ENCODE measurements at regions not wholly inside any gene's neighbourhood (a gene's known extent, or its start where the extent isn't known, plus 50 kb on each side); places are given as distances from the start of the nearest gene placed in this dataset.

DNA sequence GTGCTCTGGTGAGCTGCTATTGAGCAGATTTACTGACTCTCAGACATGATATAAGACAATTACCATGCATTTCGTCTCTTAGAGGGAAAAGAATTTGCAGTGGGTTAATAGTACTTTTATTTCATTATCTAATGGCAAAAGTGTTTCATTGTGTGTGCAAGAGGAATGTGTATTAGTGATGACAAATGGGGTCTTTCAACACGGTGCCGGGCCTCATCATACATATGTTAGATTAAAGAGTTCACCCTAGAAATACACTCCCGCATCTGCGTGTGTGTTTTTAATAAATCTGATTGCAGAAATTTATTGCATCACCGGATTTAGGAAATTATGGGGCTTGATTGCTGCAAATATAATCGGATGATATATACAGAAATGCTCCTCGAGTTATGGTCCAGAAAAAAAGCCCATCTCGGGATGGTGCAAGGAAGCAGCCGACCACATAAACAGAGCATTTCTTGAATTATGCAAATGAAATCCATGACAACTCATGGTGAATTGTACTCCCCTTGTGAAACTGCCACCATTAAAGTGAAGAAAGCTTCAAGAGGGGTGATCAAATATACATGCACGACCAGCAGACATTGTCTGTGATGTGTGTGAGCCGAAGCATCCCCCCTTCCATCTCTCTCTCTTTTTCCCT is 156.0 kb downstream of the PHETA1 start:
- H3K27me3 ChIP-seq (ENCODE audit: control insufficient read depth, insufficient read depth, low read length), result peaks cover 8% of the 10 kb centered on the region
- no peaks in the 10 kb centered on the region for H3K36me3 ChIP-seq (ENCODE audit: control insufficient read depth, insufficient read depth, low read length)
- no peak overlapping the region for H3K4me3 ChIP-seq (ENCODE audit: low read length)
- H3K9me3 ChIP-seq (ENCODE audit: control insufficient read depth, low read length), result no peaks in the 10 kb centered on the region
- no peak overlapping the region for H3K9ac ChIP-seq (ENCODE audit: low read length)
- H3K4me1 ChIP-seq (ENCODE audit: control insufficient read depth, insufficient read depth, low read length), result no peaks in the 10 kb centered on the region

DNA sequence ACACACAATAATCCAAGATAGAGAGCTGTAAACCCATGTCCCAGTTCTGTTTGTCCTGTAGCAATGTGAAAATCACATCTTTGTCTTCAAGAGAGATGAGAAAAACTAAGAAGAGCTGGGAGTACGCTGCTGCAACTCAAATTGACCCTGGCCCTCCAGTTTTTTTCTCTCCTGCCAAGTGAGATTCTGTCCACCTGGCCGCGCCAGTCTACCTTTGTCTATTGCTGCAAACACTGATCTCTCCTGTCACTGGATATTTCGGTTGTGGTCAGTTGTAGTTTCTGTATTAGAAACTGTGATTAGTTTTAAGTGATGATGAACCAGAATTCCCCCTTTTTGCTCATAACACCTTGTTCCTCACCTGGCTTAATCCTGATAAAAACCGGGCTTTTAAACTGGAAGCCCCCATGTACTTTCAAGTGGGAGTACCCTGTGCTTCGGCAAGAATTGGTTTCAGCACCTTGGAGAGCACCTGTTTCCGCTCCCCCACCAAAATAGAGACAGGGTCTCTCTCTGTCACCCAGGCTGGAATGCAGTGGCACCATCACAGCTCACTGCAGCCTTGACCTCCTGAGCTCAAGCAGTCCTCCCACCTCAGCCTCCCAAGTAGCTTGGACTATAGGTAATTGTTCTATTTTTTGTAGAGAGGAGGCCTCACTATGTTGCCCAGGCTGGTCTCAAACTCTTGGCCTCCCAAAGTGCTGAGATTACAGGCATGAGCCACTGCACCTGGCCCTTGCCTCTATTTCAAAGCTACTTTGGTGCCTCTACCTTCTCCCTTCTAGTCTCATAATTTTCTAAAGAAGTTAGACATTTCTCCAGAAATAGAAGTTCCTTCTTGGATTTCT is 156.8 kb downstream of the PHETA1 start:
- Histone ChIP-seq H3K4me3 (ENCODE audit: low read length) (no peak overlapping the region), H3K9ac (ENCODE audit: low read length) (no peak overlapping the region), H3K36me3 (ENCODE audit: control insufficient read depth, insufficient read depth, low read length) (no peaks in the 10 kb centered on the region), H3K27me3 (ENCODE audit: control insufficient read depth, insufficient read depth, low read length) (peaks cover 5% of the 10 kb centered on the region), H3K9me3 (ENCODE audit: control insufficient read depth, low read length) (no peaks in the 10 kb centered on the region), H3K4me1 (ENCODE audit: control insufficient read depth, insufficient read depth, low read length) (no peaks in the 10 kb centered on the region)

- no peak overlapping the region for H3K4me3 ChIP-seq (ENCODE audit: low read length)
- no peaks in the 10 kb centered on the region for H3K4me1 ChIP-seq (ENCODE audit: control insufficient read depth, insufficient read depth, low read length)
- no peaks in the 10 kb centered on the region for H3K9me3 ChIP-seq (ENCODE audit: control insufficient read depth, low read length)
- no peak overlapping the region for H3K9ac ChIP-seq (ENCODE audit: low read length)
- no peaks in the 10 kb centered on the region for H3K36me3 ChIP-seq (ENCODE audit: control insufficient read depth, insufficient read depth, low read length)
- H3K27me3 ChIP-seq (ENCODE audit: control insufficient read depth, insufficient read depth, low read length), result peaks cover 9% of the 10 kb centered on the region
These were observed 159.1 kb downstream of the PHETA1 start for GRCh38 chr12:111209811-111210210.

GRCh38 chr12:111207761-111208160 is 161.1 kb downstream of the PHETA1 start:
- Histone ChIP-seq H3K9ac (ENCODE audit: low read length) (no peak overlapping the region), H3K4me3 (ENCODE audit: low read length) (no peak overlapping the region), H3K27me3 (ENCODE audit: control insufficient read depth, insufficient read depth, low read length) (peaks cover 9% of the 10 kb centered on the region), H3K36me3 (ENCODE audit: control insufficient read depth, insufficient read depth, low read length) (no peaks in the 10 kb centered on the region), H3K4me1 (ENCODE audit: control insufficient read depth, insufficient read depth, low read length) (no peaks in the 10 kb centered on the region), H3K9me3 (ENCODE audit: control insufficient read depth, low read length) (no peaks in the 10 kb centered on the region)

- Histone ChIP-seq H3K9me3 (ENCODE audit: control insufficient read depth, low read length) (no peaks in the 10 kb centered on the region), H3K36me3 (ENCODE audit: control insufficient read depth, insufficient read depth, low read length) (no peaks in the 10 kb centered on the region), H3K27me3 (ENCODE audit: control insufficient read depth, insufficient read depth, low read length) (peaks cover 18% of the 10 kb centered on the region), H3K9ac (ENCODE audit: low read length) (no peak overlapping the region), H3K4me3 (ENCODE audit: low read length) (no peak overlapping the region), H3K4me1 (ENCODE audit: control insufficient read depth, insufficient read depth, low read length) (no peaks in the 10 kb centered on the region)
These were observed 164.1 kb downstream of the PHETA1 start for GRCh38 chr12:111204788-111205241.

GRCh38 chr12:111203969-111204368 is 164.9 kb downstream of the PHETA1 start:
- Histone ChIP-seq H3K9ac (ENCODE audit: low read length) (no peak overlapping the region), H3K36me3 (ENCODE audit: control insufficient read depth, insufficient read depth, low read length) (no peaks in the 10 kb centered on the region), H3K27me3 (ENCODE audit: control insufficient read depth, insufficient read depth, low read length) (peaks cover 18% of the 10 kb centered on the region), H3K9me3 (ENCODE audit: control insufficient read depth, low read length) (no peaks in the 10 kb centered on the region), H3K4me3 (ENCODE audit: low read length) (no peak overlapping the region), H3K4me1 (ENCODE audit: control insufficient read depth, insufficient read depth, low read length) (no peaks in the 10 kb centered on the region)

- no peak overlapping the region for H3K9ac ChIP-seq (ENCODE audit: low read length)
- no peaks in the 10 kb centered on the region for H3K4me1 ChIP-seq (ENCODE audit: control insufficient read depth, insufficient read depth, low read length)
- no peaks in the 10 kb centered on the region for H3K9me3 ChIP-seq (ENCODE audit: control insufficient read depth, low read length)
- no peaks in the 10 kb centered on the region for H3K36me3 ChIP-seq (ENCODE audit: control insufficient read depth, insufficient read depth, low read length)
- peaks cover 18% of the 10 kb centered on the region for H3K27me3 ChIP-seq (ENCODE audit: control insufficient read depth, insufficient read depth, low read length)
- H3K4me3 ChIP-seq (ENCODE audit: low read length), result no peak overlapping the region
These were observed 165.4 kb downstream of the PHETA1 start for GRCh38 chr12:111203446-111203845.

DNA sequence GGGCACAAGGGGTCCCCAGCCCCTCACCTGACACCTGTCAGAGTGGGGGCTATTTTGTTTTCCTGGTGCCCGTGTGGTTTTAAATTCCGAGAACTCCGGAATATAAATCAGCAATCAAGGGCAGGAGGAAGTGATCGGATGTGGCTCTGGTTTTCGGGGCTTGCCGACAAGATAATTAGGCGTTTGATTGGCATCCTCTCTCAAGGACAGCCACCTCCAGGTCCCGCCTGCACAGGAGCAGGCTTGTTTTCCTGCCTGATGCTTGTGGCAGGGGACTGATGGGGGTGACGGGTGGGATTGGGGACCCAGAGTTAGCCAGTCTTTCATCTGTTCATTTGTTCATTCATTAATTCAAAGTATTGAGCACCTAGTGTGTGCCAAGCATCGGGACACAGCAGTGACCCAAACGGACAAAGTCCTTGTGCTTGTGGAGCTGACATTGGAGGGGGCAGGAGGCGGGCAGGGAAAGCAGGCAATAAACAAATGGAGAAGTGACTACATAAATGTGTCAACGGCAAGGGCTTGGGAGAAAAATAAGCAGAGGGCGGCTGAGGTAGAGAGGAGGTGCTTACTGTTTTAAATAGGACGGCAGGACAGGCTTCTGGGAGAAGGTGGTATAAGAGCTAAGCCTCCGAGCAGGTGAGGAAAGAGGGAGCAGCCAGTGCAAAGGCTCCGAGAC is 166.5 kb downstream of the PHETA1 start:
- Histone ChIP-seq H3K27me3 (ENCODE audit: control insufficient read depth, insufficient read depth, low read length) (peaks cover 18% of the 10 kb centered on the region), H3K9ac (ENCODE audit: low read length) (no peak overlapping the region), H3K4me1 (ENCODE audit: control insufficient read depth, insufficient read depth, low read length) (no peaks in the 10 kb centered on the region), H3K36me3 (ENCODE audit: control insufficient read depth, insufficient read depth, low read length) (no peaks in the 10 kb centered on the region), H3K9me3 (ENCODE audit: control insufficient read depth, low read length) (no peaks in the 10 kb centered on the region), H3K4me3 (ENCODE audit: low read length) (no peak overlapping the region)

GRCh38 chr12:111201495-111202236 is 167.2 kb downstream of the PHETA1 start:
- Histone ChIP-seq H3K9me3 (ENCODE audit: control insufficient read depth, low read length) (no peaks in the 10 kb centered on the region), H3K27me3 (ENCODE audit: control insufficient read depth, insufficient read depth, low read length) (peaks cover 15% of the 10 kb centered on the region), H3K4me1 (ENCODE audit: control insufficient read depth, insufficient read depth, low read length) (no peaks in the 10 kb centered on the region), H3K36me3 (ENCODE audit: control insufficient read depth, insufficient read depth, low read length) (no peaks in the 10 kb centered on the region), H3K4me3 (ENCODE audit: low read length) (no peak overlapping the region), H3K9ac (ENCODE audit: low read length) (no peak overlapping the region)

GRCh38 chr12:111201036-111201435 is 167.9 kb downstream of the PHETA1 start:
- H3K9me3 ChIP-seq (ENCODE audit: control insufficient read depth, low read length), result no peaks in the 10 kb centered on the region
- H3K27me3 ChIP-seq (ENCODE audit: control insufficient read depth, insufficient read depth, low read length), result peaks cover 14% of the 10 kb centered on the region
- H3K36me3 ChIP-seq (ENCODE audit: control insufficient read depth, insufficient read depth, low read length), result no peaks in the 10 kb centered on the region
- no peak overlapping the region for H3K4me3 ChIP-seq (ENCODE audit: low read length)
- no peaks in the 10 kb centered on the region for H3K4me1 ChIP-seq (ENCODE audit: control insufficient read depth, insufficient read depth, low read length)
- H3K9ac ChIP-seq (ENCODE audit: low read length), result no peak overlapping the region

GRCh38 chr12:111197376-111197944 is 171.4 kb downstream of the PHETA1 start:
- Histone ChIP-seq H3K4me3 (ENCODE audit: low read length) (no peak overlapping the region), H3K36me3 (ENCODE audit: control insufficient read depth, insufficient read depth, low read length) (no peaks in the 10 kb centered on the region), H3K9me3 (ENCODE audit: control insufficient read depth, low read length) (no peaks in the 10 kb centered on the region), H3K27me3 (ENCODE audit: control insufficient read depth, insufficient read depth, low read length) (peaks cover 12% of the 10 kb centered on the region), H3K9ac (ENCODE audit: low read length) (no peak overlapping the region), H3K4me1 (ENCODE audit: control insufficient read depth, insufficient read depth, low read length) (no peaks in the 10 kb centered on the region)
